AG09309 (cell line): ENCODE measurements at regions not wholly inside any gene's neighbourhood (a gene's known extent, or its start where the extent isn't known, plus 50 kb on each side); places are given as distances from the start of the nearest gene placed in this dataset.
"Not testable (repeated sequence)": the region's sequence is repeated elsewhere in the genome, so short reads cannot be mapped to it uniquely, and the experiment has no call there.

Experiments used
- DNase-seq: peaks from one replicate; pipeline ENCODE4 v3.0.0-alpha.2; 2010; ENCODE audit warnings: low read depth
- H3K4me3 ChIP-seq: 2 replicates; pipeline ENCODE4 v1.5.1; 2011; ENCODE audit warnings: mild to moderate bottlenecking, low read depth, low read length, moderate library complexity; ENCODE audit not compliant: control insufficient read depth
- CTCF ChIP-seq: IDR thresholded peaks from 2 replicates; pipeline ENCODE4 v1.5.1; 2011; ENCODE audit warnings: mild to moderate bottlenecking, low read depth, low read length, inconsistent platforms; ENCODE audit not compliant: insufficient read depth, control insufficient read depth; ENCODE audit errors: missing control alignments

GRCh38 chr4:127001933-127002332 lies 630.8 kb upstream of the INTU start:
- DNase-seq: no peak
- H3K4me3 ChIP-seq: no peak overlapping the region
- TF ChIP-seq CTCF: no peak

- no peak for TF ChIP-seq CTCF
- DNase-seq: no peak
- no peak overlapping the region for H3K4me3 ChIP-seq
These were observed 626.3 kb upstream of the INTU start for GRCh38 chr4:127006446-127006877.

GRCh38 chr4:127007305-127007704 lies 625.5 kb upstream of the INTU start:
- no peak for TF ChIP-seq CTCF
- DNase-seq: no peak
- H3K4me3 ChIP-seq: no peak overlapping the region

GRCh38 chr4:127012549-127012948 lies 620.2 kb upstream of the INTU start:
- H3K4me3 ChIP-seq: no peak overlapping the region
- no peak for TF ChIP-seq CTCF
- peak; percentile 5 for DNase-seq

GRCh38 chr4:127015667-127016117 lies 617.1 kb upstream of the INTU start:
- no peak for TF ChIP-seq CTCF
- no peak overlapping the region for H3K4me3 ChIP-seq
- no peak for DNase-seq

GRCh38 chr4:127018381-127018780 lies 614.4 kb upstream of the INTU start:
- DNase-seq: no peak
- no peak overlapping the region for H3K4me3 ChIP-seq
- TF ChIP-seq CTCF: no peak

GRCh38 chr4:127020831-127021230 lies 611.9 kb upstream of the INTU start:
- not testable (repeated sequence) for H3K4me3 ChIP-seq, DNase-seq

- no peak for TF ChIP-seq CTCF
- DNase-seq: no peak
- H3K4me3 ChIP-seq: no peak overlapping the region
These were observed 596.5 kb upstream of the INTU start for GRCh38 chr4:127036296-127036695.
